ENCODE measurements at regions not wholly inside any gene's neighbourhood (a gene's known extent, or its start where the extent isn't known, plus 50 kb on each side); places are given as distances from the start of the nearest gene placed in this dataset.

- no peaks in the 10 kb centered on the region for H3K36me3 ChIP-seq
- no peak overlapping the region for H3K27ac ChIP-seq
- ATAC-seq (ENCODE audit: low FRiP score in 2 of 2) (no peak), DNase-seq (no peak)
- H3K4me1 ChIP-seq, result no peaks in the 10 kb centered on the region
- TF ChIP-seq POLR2AphosphoS5 (IDR thresholded peaks at IDR 0.05) (no peak), CTCF (IDR thresholded peaks at IDR 0.05) (no peak), EP300 (IDR thresholded peaks at IDR 0.05) (no peak), POLR2A (IDR thresholded peaks at IDR 0.05) (no peak)
- H3K27me3 ChIP-seq, result no peaks in the 10 kb centered on the region
- 87 to 91% methylated on average over 3 of the region's 3 CpGs for WGBS, 2 donors
- no peaks in the 10 kb centered on the region for H3K9me3 ChIP-seq
- H3K4me3 ChIP-seq, result no peak overlapping the region
Observed at GRCh38 chr14:83746336-83746735, 1783.6 kb upstream of the FLRT2 start.

- TF ChIP-seq CTCF (IDR thresholded peaks at IDR 0.05), result no peak
- TF ChIP-seq POLR2A (IDR thresholded peaks at IDR 0.05), result no peak
- no peak for TF ChIP-seq EP300 (IDR thresholded peaks at IDR 0.05)
- TF ChIP-seq POLR2AphosphoS5 (IDR thresholded peaks at IDR 0.05), result no peak
- Histone ChIP-seq H3K27ac (no peak overlapping the region), H3K27me3 (no peaks in the 10 kb centered on the region), H3K9me3 (no peaks in the 10 kb centered on the region), H3K4me3 (no peak overlapping the region), H3K4me1 (no peaks in the 10 kb centered on the region), H3K36me3 (no peaks in the 10 kb centered on the region)
- no peak for ATAC-seq (ENCODE audit: low FRiP score in 2 of 2)
- 74 to 86% methylated on average over 3 of the region's 3 CpGs for WGBS, 2 donors
- DNase-seq, result no peak
Observed at GRCh38 chr14:83757916-83758315, 1772.0 kb upstream of the FLRT2 start.

GRCh38 chr14:83764656-83765599 is 1765.0 kb upstream of the FLRT2 start:
- DNase-seq (no peak), ATAC-seq (ENCODE audit: low FRiP score in 2 of 2) (no peak)
- Histone ChIP-seq H3K27me3 (no peaks in the 10 kb centered on the region), H3K4me3 (no peak overlapping the region), H3K4me1 (no peaks in the 10 kb centered on the region), H3K36me3 (no peaks in the 10 kb centered on the region), H3K9me3 (peaks cover 0 to 3% (median 0%) of the 10 kb centered on the region in 4 donors), H3K27ac (no peak overlapping the region)
- TF ChIP-seq POLR2AphosphoS5 (IDR thresholded peaks at IDR 0.05), result no peak
- TF ChIP-seq POLR2A (IDR thresholded peaks at IDR 0.05), result no peak
- no peak for TF ChIP-seq CTCF (IDR thresholded peaks at IDR 0.05)
- no peak for TF ChIP-seq EP300 (IDR thresholded peaks at IDR 0.05)
- 65 to 70% methylated on average over 8 of the region's 8 CpGs for WGBS, 2 donors

GRCh38 chr14:83777516-83777915 is 1752.4 kb upstream of the FLRT2 start:
- TF ChIP-seq CTCF (IDR thresholded peaks at IDR 0.05) (no peak), POLR2AphosphoS5 (IDR thresholded peaks at IDR 0.05) (no peak), EP300 (IDR thresholded peaks at IDR 0.05) (no peak), POLR2A (IDR thresholded peaks at IDR 0.05) (no peak)
- DNase-seq (no peak), ATAC-seq (ENCODE audit: low FRiP score in 2 of 2) (no peak)
- WGBS, 2 donors, result 90% methylated on average over 1 of the region's 1 CpG
- Histone ChIP-seq H3K4me1 (no peaks in the 10 kb centered on the region), H3K36me3 (no peaks in the 10 kb centered on the region), H3K27ac (no peak overlapping the region), H3K4me3 (no peak overlapping the region), H3K27me3 (no peaks in the 10 kb centered on the region), H3K9me3 (no peaks in the 10 kb centered on the region)

- Histone ChIP-seq H3K4me3 (no peak overlapping the region), H3K27ac (no peak overlapping the region), H3K4me1 (no peaks in the 10 kb centered on the region), H3K9me3 (no peaks in the 10 kb centered on the region), H3K27me3 (no peaks in the 10 kb centered on the region), H3K36me3 (no peaks in the 10 kb centered on the region)
- 68 to 77% methylated on average over 2 of the region's 2 CpGs for WGBS, 2 donors
- TF ChIP-seq POLR2AphosphoS5 (IDR thresholded peaks at IDR 0.05), result no peak
- no peak for TF ChIP-seq EP300 (IDR thresholded peaks at IDR 0.05)
- TF ChIP-seq POLR2A (IDR thresholded peaks at IDR 0.05), result no peak
- no peak for TF ChIP-seq CTCF (IDR thresholded peaks at IDR 0.05)
- ATAC-seq (ENCODE audit: low FRiP score in 2 of 2) (no peak), DNase-seq (no peak)
Observed at GRCh38 chr14:83779266-83779665, 1750.7 kb upstream of the FLRT2 start.

Measured in upper lobe of left lung (tissue), 6 donors.